ENCODE measurements at regions not wholly inside any gene's neighbourhood (a gene's known extent, or its start where the extent isn't known, plus 50 kb on each side); places are given as distances from the start of the nearest gene placed in this dataset.
"Not testable (repeated sequence)": the region's sequence is repeated elsewhere in the genome, so short reads cannot be mapped to it uniquely, and the experiment has no call there.

DNA sequence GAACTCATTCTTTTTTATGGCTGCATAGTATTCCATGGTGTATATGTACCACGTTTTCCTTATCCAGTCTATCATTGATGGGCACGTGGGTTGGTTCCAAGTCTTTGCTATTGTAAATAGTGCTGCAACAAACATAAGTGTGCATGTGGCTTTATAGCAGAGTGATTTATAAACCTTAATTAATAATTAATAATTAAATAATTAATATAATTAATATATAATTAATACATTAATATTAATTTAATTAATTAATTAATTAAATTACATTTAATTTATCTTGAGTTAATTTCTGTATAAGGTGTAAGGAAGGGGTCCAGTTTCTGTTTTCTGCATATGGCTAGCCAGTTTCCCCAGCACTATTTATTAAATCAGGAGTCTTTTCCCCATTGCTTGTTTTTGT, 142.1 kb upstream of the TFAP2D start:
- DNase-seq (ENCODE audit: low read depth, low spot score); H3K4me3 ChIP-seq (ENCODE audit: low read length): not testable (repeated sequence)

DNA sequence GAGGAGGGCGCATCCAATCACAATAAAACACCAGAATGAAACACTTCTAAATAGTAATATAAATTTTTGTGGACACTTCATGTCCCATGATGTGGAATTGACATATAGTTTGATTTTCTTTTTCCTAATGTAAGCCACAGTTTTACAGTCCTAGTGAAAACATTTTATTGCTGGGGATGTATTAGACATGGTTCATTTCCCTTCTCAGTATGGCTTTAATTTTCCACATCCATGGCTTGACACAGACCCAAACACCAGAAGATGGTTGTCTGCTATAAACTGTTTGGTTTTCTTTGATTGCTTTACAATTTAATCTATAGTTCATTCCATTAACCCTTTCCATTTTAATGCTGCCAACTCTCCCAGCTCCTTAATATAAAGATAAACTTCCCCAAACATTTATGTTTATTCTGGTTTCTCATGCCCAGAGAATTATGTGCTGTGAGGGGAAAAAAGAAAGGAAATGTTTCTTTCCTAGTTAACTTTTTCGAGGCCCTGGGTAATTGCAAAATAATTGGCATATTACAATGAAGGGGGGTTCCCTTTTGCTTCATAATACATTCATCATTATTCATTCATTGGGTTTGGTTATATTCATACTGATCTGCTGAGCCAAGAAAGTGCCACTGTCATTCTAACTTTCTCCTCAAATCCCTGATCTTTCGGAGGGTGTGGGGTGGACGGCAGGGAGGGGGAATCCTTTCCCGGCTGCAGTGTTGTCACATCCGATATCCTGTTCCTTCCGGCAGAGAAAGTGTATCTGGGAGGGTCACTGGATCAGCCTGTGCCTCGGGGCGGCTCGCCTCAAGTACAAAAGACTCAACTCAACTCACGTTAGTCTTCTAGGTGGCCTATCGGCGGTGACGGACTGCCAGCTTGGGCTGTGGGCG, 127.6 kb upstream of the TFAP2D start:
- no peak overlapping the region for H3K4me3 ChIP-seq (ENCODE audit: low read length)
- DNase-seq (ENCODE audit: low read depth, low spot score) = no peak

DNA sequence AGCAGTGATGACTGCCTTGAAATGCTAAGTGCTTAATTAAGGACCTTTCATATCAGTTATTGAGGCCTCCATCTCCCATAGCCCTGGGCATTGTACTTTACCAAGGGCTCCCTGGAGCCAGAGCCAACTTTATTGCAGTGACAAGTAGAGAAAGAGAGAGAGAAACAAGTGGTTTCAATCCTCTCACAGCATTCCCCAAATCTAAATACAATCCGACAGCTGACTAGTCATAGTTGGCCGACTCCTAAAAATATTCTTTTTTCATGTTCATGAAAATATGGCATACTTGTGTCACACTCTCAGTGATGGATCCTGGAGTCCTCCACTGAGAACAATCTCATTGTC, 127.0 kb upstream of the TFAP2D start:
- no peak for DNase-seq (ENCODE audit: low read depth, low spot score)
- H3K4me3 ChIP-seq (ENCODE audit: low read length) = no peak overlapping the region

DNA sequence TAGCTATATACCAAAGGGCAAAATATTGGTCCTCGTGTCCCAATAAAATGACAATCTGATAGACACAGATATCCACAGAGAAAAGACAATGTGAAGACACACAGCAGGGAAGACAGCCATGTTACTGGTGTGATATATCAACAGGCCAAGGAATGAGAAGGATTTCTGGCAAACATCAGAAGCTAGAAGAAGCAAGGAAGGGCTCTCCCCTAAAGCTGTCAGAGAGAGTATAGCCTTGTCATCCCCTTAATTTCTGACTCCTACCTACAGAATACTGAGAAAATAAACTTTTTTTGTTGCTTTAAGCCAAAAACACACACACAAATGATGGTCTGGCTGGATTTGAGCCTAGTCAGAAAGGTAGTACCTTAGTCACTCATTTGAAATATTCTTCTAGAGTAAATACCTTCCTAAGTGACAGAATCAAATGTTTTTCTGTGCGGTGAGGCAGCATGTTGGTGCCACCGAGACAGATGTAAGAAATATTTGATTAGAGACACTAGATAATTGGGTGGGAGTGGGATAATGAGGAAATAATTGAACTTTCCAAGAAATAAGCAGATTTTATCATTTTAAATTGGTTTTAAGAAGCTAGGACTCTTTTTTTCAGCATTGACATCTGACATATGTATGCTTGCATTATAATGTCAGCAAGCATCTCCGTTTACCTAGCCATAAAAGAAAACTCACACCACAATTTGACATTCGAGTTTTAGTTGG, 123.4 kb upstream of the TFAP2D start:
- no peak for DNase-seq (ENCODE audit: low read depth, low spot score)
- H3K4me3 ChIP-seq (ENCODE audit: low read length) = no peak overlapping the region

DNA sequence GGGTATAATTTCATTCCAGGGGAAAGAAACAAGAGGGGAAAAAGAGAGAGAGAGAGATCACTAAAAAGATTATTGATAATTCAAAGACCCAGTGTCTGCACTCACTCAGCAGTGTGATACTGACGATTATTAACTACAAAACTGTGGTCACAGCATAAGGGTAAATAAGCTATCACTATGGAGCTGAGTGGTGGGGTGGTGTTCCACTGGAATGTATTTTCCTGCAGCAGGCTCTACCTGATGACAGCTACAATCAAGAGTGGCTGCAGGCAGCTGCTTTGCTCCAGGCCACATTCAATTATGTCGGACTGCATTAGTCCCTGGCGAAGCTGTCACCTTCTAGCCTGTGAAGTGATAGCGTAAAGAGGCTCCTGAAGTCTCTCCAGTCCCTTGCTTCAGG, 122.2 kb upstream of the TFAP2D start:
- no peak overlapping the region for H3K4me3 ChIP-seq (ENCODE audit: low read length)
- DNase-seq (ENCODE audit: low read depth, low spot score) = no peak

DNA sequence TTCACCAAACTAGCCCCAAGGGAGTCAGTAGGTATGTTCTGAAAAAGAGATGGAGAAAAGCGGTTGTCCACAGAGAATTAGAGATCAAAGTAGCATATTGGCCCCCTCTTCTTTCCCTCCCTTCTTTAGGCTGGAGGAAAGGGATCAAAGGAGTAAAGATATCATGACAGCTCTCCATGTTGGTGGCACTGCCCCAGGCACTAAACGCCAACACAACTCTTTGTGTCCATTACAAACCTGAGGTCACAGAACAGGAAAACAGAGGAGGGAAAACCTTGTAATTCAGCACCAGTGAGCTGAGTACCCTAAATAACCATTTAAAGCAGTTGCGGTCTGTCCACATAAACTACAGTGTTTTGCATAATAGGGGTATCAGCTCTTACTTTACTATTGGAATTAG, 113.0 kb upstream of the TFAP2D start:
- DNase-seq (ENCODE audit: low read depth, low spot score) = no peak

DNA sequence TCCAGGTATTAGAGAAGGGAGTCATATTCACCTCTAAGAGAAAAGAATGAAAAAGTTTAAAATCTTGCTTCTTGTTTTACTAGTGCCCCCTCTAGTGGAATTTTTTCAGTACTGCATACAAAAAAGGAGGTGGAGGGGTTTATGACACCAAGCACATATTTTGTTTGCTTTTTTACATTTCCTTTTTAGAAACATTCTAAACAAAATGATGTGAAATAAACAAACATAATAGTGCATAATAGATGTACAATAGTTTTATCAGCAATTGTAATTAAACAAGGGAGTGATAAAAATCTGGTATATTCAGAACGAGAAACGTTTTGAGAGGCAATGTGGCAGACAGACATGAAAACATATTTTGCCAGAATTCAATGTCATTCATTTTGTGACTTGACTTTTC, 111.0 kb upstream of the TFAP2D start:
- H3K4me3 ChIP-seq (ENCODE audit: low read length) = no peak overlapping the region
- peak; percentile 32 for DNase-seq (ENCODE audit: low read depth, low spot score)

More for the DNA sequence above, 113.0 kb upstream of the TFAP2D start:
- H3K4me3 ChIP-seq (ENCODE audit: low read length) = no peak overlapping the region

DNA sequence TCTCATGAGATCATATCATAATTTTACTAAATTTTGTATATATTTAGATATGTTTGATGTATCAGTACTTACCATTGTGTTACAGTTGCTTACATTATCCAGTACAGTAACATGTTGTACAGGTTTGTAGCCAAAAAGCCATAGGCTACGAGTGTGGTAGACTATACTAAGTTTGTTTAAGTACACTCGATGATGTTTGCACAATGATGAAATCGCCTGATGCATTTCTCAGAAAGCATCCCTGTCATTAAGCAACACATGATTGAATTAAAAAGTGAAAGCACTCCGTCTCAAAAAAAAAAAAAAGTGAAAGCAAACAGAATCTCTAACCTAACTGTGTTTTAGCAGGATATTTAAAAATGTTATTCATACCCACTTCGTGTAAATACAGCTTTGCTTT, 104.9 kb upstream of the TFAP2D start:
- no peak overlapping the region for H3K4me3 ChIP-seq (ENCODE audit: low read length)
- no peak for DNase-seq (ENCODE audit: low read depth, low spot score)

DNA sequence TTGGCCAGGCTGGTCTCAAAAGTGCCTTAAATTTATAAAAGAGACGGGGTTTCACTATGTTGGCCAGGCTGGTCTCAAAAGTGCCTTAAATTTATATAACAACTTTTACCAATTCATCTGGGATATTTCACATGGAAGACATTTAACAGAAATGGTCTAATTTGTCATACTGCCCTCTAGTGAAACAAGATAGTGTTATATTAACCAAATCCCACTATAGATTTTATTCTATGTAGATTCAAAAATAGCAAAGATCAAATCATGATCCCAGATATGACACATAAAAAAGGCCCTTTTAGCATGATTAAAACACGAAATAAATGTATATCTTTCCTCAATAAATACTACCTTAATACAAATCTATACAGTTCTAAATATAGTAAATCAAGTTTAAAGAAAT, 102.8 kb upstream of the TFAP2D start:
- no peak for DNase-seq (ENCODE audit: low read depth, low spot score)
- no peak overlapping the region for H3K4me3 ChIP-seq (ENCODE audit: low read length)

DNA sequence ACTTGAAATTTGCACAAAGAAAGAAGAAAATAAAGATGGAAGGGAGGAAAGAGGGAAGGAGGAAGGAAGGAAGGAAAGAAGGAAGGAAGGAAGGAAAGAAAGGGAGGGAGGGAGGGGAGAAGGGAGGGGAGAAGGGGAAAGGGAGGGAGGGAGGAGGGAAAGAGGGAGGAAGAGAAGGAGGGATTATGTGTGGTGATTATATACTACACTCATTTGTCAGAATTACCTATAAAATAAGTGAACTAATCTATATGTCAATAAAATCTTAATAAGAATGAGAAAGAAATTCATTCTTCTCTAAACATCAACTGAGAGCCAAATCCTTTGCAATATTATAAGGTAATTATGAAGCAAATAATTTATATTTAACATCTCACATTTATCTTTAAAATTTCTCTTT, 77.9 kb upstream of the TFAP2D start:
- H3K4me3 ChIP-seq (ENCODE audit: low read length) = no peak overlapping the region
- DNase-seq (ENCODE audit: low read depth, low spot score) = no peak

DNA sequence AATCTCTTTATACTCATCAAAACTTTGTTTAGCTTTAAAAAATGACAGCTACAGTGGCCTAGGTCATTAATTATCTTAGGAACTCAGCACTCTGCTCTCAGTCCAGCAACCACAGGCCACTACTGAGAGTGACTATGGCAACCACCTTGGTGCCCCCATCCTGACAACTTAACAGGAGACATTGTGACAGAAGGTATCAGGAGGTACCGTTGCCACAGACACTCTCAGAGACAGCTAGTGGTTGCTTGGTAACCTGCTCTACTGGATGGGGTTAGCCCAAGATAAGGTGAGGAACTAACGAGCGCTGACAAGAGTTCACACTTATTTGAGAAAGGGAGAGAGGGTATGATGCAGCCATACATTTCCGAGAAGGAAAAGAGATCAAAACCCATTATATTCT, 76.1 kb upstream of the TFAP2D start:
- H3K4me3 ChIP-seq (ENCODE audit: low read length) = no peak overlapping the region
- DNase-seq (ENCODE audit: low read depth, low spot score) = no peak

DNA sequence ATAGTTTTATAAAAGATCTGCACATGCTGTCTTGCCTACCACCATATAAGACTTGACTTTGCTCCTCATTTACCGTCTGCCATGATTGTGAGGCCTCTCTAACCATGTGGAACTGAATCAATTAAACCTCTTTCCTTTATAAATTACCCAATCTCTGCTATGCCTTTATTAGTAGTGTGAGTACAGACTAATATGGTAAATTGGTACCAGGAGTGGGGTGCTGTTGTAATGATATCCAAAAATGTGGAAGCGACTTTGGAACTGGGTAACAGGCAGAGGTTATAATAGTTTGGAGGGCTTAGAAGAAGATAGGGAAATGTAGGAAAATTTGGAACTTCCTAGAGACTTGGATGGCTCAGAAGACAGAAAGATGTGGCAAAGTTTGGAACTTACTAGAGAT, 64.2 kb upstream of the TFAP2D start:
- H3K4me3 ChIP-seq (ENCODE audit: low read length) = no peak overlapping the region
- no peak for DNase-seq (ENCODE audit: low read depth, low spot score)

DNA sequence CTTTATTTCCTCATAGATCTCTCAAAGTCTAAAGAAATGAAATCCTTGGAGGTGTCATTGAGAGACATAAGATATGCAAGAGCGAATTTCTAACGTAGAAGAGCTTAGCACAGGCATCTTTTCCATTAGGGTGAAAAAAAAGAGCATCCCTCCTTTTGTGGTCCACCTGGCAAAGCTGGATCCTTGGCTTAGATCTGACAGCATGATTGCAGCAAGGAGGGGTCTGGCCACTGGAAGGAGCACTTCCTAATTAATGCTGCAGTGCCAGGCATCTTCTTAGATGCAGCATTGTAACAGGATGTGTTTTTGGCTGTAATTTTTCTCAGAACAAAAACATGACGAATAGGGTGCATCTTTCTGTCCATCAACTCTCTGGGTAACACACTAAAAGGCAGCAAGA, 60.1 kb upstream of the TFAP2D start:
- no peak overlapping the region for H3K4me3 ChIP-seq (ENCODE audit: low read length)
- DNase-seq (ENCODE audit: low read depth, low spot score) = no peak

DNA sequence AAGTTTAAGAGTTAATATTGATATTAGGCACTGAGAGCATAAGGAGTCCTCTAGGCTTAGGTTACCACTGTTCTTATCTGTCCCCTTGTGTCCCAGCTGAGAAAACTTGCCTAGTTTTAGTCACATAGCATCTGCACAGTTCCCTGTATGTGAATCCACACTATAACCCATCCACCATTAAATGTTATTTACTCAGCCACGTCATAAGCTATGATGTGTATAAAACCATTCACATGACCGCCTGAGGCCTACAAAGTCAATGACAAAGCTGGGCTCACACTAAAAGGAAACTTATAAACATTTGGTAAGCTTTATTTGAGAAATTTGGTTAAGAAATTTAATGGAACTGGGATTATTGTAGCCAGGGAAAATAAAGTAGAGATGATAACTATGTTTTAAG, 59.2 kb upstream of the TFAP2D start:
- no peak for DNase-seq (ENCODE audit: low read depth, low spot score)
- no peak overlapping the region for H3K4me3 ChIP-seq (ENCODE audit: low read length)

DNA sequence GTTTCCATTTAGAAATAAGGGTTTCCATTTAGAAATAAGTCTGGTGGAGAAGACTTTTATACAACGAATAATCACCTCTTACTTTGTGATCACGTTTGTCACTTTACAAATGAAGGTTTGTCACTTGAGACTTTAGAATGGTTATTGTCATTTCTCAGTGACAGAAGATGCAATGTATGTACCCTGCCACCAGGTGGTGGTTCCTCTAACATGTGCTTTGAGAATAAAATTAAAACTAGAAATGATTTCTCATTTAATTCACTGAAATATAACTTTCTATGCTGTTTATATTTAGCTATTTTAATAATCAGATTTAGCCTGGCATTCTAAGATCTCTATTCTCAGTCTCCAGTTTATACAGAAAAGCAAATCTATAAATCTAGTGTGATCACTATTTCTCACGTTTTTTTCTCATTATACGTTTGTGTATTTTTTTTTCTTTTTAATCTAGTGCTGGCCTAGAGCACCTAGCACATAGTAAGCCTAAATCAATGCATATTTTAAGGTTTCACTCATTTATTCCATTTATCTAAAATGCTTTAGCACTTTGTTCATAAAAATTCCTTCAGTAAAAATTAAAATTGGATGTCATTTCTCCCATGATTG, 57.4 kb upstream of the TFAP2D start:
- DNase-seq (ENCODE audit: low read depth, low spot score) = peak; percentile 26
- H3K4me3 ChIP-seq (ENCODE audit: low read length) = no peak overlapping the region

DNA sequence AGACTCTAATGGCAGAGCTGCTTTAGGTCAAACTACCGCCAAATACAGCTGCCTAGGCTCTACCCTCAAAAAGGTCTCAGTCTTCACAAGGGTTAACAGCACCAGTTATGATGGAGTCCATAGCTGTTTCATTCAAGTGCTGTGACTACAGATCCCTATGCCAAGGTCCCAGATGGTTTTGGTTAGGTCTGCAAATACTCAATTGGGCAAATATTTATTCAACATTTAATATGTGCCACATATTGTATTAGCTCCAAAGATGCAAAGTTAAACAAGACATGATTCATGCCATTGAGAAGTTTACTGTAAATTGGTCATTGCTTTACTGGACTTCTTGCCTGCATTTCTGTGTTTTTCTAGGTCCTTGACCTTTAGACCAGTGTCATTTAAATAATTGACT, 55.8 kb upstream of the TFAP2D start:
- no peak for DNase-seq (ENCODE audit: low read depth, low spot score)

DNA sequence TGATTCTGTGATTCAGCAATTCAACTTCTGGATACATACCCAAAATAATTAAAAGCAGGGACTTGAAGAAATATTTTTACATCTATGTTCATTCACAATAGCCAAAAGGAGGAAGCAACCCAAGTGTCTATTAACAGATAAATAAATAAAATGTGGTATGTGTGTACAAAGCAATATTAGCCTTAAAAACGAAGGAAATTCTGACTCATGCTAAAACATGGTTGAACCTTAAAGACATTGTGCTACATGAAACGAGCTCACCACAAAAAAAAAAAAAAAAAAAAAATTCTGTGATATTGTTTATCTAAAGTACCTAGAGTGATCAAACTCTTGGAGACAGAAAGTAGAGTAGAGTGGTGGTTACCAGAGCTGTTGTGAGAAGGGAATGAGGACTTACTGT, 54.8 kb upstream of the TFAP2D start:
- DNase-seq (ENCODE audit: low read depth, low spot score) = no peak
- H3K4me3 ChIP-seq (ENCODE audit: low read length) = no peak overlapping the region

More for the DNA sequence above, 55.8 kb upstream of the TFAP2D start:
- H3K4me3 ChIP-seq (ENCODE audit: low read length) = no peak overlapping the region

DNA sequence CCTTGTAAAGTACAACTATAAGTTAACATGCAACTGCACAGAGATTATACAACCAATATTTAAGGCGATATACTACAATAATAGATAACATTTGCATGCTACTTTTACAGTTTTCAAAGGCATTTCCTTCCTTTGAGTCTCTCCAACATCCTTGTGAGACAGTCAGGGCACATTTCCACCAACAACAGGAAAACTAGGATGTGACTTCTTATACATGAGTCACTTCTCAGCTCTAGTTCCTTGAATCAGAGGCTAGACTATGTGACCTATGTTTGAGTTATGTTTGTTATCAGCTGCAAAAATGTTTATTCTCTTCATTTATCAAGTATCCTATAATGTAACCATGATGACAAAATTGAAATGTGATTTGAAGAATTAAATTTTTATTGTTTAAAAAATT, 51.7 kb upstream of the TFAP2D start:
- H3K4me3 ChIP-seq (ENCODE audit: low read length) = no peak overlapping the region
- DNase-seq (ENCODE audit: low read depth, low spot score) = no peak

All from Jurkat, Clone E6-1 (cell line).